ENCODE measurements at regions not wholly inside any gene's neighbourhood (a gene's known extent, or its start where the extent isn't known, plus 50 kb on each side); places are given as distances from the start of the nearest gene placed in this dataset.

DNA sequence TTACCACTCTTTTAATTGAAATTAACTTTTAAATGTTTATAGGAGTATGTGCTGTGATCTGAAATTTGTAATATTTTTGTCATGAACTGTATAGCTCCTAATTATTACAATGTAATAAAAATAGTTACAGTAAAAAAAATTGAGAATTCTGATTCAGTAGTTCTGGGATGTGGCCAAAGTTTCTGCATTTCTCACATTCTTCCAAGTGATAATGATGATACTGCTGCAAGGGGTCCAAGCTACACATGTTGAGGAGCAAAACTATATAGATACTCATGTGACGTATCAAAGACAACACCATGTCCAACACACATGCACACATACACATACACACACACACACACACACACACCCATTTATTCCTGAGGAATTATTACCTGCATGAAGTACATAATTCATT is 71.0 kb upstream of the FAM83B start:
- Mint-ChIP-seq H3K36me3 (ENCODE audit: low read depth) (no peaks in the 10 kb centered on the region), H3K27me3 (no peaks in the 10 kb centered on the region), H3K27ac (no peak overlapping the region), H3K4me1 (no peaks in the 10 kb centered on the region), H3K4me3 (no peak overlapping the region)
- DNase-seq (no peak), ATAC-seq (no peak)
- H3K9me3 ChIP-seq (ENCODE audit: control insufficient read depth, low read length, poor library complexity, severe bottlenecking), result no peaks in the 10 kb centered on the region

DNA sequence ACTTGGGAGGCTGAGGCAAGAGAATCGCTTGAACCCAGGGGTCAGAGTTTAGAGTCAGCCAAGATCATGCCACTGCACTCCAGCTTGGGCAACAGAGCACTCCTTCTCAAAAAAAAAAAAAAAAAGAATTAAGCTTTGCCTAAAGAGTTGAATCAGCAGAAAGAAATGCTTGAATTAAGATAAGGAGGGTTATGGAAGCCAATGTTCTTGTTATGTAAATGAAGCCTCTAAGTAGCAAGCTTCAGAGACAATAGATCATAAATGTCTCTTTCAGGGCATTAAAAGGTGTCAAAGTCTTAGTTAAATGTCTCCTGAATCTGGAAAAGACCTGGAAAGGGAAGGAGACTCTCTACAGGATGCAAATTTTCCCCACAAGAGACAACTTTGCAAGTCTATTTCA is 69.7 kb upstream of the FAM83B start:
- Mint-ChIP-seq H3K27ac (no peak overlapping the region), H3K4me3 (no peak overlapping the region), H3K36me3 (ENCODE audit: low read depth) (no peaks in the 10 kb centered on the region), H3K4me1 (no peaks in the 10 kb centered on the region), H3K27me3 (no peaks in the 10 kb centered on the region)
- no peak for DNase-seq
- ATAC-seq, result no peak
- no peaks in the 10 kb centered on the region for H3K9me3 ChIP-seq (ENCODE audit: control insufficient read depth, low read length, poor library complexity, severe bottlenecking)

DNA sequence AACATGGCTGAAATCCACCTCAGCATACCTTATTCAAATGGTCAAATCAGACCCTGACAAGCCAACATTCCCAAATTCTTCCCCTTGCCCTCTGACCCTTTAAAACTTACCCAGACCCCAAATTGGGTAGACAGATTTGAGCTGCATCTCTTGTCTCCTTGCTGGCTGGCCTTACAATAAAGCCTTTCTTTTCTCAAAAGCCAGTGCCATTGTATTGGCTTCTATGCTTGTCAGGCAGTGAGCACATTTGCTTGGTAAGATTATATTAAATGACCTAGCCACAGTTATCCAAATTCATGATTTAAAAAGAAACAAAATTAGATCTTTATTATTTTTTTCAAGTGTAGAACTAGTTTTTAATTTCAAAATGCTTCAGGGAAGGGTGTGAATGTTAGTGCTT is 67.8 kb upstream of the FAM83B start:
- Mint-ChIP-seq H3K27ac (no peak overlapping the region), H3K27me3 (no peaks in the 10 kb centered on the region), H3K36me3 (ENCODE audit: low read depth) (no peaks in the 10 kb centered on the region), H3K4me3 (no peak overlapping the region), H3K4me1 (no peaks in the 10 kb centered on the region)
- DNase-seq, result no peak
- no peaks in the 10 kb centered on the region for H3K9me3 ChIP-seq (ENCODE audit: control insufficient read depth, low read length, poor library complexity, severe bottlenecking)
- no peak for ATAC-seq

DNA sequence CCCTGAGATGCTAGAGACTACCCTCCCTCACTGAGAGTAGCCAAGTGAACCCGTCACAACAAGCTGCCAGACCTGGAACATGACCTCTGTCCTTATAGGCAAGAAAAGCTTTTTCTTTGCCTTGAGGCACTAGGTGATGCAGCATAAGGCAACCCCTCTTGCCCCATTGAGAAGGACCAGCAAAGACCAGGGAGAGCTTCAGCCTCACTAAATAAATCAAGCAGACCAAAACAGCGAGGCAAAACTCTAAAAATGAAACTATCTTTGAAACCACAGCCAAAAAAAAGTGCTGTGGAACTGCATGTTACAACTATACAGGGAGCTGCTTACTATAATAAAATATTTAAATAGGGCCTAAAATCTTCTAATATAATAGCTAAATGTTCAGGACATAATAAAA is 62.6 kb upstream of the FAM83B start:
- Mint-ChIP-seq H3K4me1 (no peaks in the 10 kb centered on the region), H3K27me3 (no peaks in the 10 kb centered on the region), H3K4me3 (no peak overlapping the region), H3K36me3 (ENCODE audit: low read depth) (no peaks in the 10 kb centered on the region), H3K27ac (no peak overlapping the region)
- DNase-seq (no peak), ATAC-seq (no peak)
- H3K9me3 ChIP-seq (ENCODE audit: control insufficient read depth, low read length, poor library complexity, severe bottlenecking), result no peaks in the 10 kb centered on the region

DNA sequence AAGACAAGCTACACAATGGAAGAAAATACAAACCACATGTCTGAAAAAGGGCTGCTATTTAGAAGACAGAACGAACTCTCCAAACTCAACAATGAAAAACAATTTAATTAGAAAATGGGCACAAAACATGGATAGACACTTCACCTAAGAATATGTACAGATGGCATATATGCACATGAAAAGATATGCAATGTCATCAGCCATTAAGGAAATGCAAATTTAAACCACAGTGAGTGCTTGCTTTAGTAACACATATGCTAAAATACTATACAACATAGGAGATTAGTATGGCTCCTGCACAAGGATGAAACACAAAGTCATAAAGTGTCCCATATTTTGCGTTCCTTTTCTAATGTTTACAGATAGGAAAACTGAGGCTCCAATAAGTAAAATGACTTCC is 60.4 kb upstream of the FAM83B start:
- no peak for ATAC-seq
- Mint-ChIP-seq H3K27me3 (no peaks in the 10 kb centered on the region), H3K4me3 (no peak overlapping the region), H3K27ac (no peak overlapping the region), H3K4me1 (no peaks in the 10 kb centered on the region), H3K36me3 (ENCODE audit: low read depth) (no peaks in the 10 kb centered on the region)
- DNase-seq, result no peak
- no peaks in the 10 kb centered on the region for H3K9me3 ChIP-seq (ENCODE audit: control insufficient read depth, low read length, poor library complexity, severe bottlenecking)

DNA sequence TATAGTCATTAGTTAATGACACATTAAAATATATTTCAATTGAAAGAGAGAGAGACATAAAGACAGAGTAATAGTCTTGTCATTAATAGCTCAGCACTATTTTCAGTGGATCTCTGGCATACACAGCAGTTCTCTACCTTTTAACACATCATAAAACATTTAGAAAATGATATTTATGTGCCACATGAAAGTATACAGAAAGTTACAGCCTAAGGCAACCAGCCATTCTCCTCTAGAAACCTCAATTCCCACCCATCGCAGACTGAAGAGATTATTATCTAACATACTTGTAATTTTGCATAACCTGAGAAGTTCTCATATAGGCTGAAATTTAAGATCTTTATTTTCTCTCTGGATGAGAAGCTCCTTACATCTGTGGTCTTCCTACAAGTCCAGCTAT is 58.7 kb upstream of the FAM83B start:
- Mint-ChIP-seq H3K4me3 (no peak overlapping the region), H3K27me3 (no peaks in the 10 kb centered on the region), H3K4me1 (no peaks in the 10 kb centered on the region), H3K27ac (no peak overlapping the region), H3K36me3 (ENCODE audit: low read depth) (no peaks in the 10 kb centered on the region)
- H3K9me3 ChIP-seq (ENCODE audit: control insufficient read depth, low read length, poor library complexity, severe bottlenecking), result no peaks in the 10 kb centered on the region
- ATAC-seq (no peak), DNase-seq (no peak)

Data from T-helper 17 cell (primary cell).